ENCODE measurements at regions not wholly inside any gene's neighbourhood (a gene's known extent, or its start where the extent isn't known, plus 50 kb on each side); places are given as distances from the start of the nearest gene placed in this dataset.
"Not testable (repeated sequence)": the region's sequence is repeated elsewhere in the genome, so short reads cannot be mapped to it uniquely, and the experiment has no call there.

DNA sequence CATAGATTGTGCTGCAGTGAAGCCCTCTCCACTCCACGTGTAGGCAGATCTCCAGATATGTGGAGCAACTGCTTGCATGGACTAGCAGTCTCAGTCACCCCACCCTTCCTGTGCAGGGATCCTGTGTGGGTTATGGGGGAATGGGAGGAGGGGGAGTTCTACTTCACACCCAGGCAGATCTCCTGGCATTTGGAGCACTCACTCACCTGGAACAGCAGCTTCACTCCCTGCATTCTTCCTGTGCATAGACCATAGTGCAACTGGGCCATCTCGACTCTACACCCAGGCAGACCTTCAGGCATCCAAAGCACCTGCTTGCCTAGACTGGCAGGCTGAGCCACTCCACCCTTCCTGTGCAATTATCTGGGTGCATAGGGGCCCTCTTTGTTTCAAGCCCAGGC is 96.0 kb upstream of the PCED1B start:
- no peak for DNase-seq (ENCODE audit: low read depth, low spot score)

DNA sequence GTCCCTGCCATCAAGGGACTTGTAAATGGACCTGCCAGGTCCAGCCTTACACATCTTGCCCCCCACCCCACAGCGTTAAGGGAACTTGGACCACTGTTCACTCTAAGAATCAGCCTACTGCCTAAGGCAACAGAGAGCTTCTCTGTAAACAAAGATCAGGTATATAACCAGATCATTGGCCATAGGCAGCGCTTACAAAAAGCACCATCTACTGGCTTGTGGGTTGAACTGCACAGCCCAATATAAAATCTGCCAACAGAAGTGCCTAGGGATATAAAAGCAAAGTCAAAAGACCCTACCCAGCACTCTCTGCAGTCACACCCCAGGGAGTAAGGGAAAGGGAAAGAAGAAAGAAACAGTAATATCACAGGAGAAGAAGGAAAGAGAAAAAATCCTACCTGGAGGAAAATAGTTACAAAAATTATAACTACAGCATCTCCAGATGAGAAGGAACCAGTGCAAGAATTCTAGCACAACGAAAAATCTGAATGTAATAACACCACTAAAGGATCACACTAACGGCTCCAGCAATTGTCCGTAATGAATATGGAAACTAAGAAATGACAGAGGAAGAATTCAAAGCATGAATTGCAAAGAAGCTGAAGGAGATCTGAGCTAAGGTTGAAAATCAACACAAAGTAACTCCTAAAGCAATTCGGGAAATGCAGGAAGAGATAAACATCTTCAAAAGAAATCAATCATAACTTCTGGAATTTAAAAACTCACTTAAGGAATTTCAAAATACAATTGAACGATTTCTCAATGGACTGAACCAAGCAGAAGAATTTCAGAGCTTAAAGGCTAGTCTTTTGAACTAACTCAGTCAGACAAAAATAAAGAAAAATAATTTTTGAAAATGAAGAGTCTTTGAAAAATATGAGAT is 95.2 kb upstream of the PCED1B start:
- peak; percentile 56 for DNase-seq (ENCODE audit: low read depth, low spot score)

GRCh38 chr12:46985816-46986215 is 93.6 kb upstream of the PCED1B start:
- DNase-seq (ENCODE audit: low read depth, low spot score) = no peak

DNA sequence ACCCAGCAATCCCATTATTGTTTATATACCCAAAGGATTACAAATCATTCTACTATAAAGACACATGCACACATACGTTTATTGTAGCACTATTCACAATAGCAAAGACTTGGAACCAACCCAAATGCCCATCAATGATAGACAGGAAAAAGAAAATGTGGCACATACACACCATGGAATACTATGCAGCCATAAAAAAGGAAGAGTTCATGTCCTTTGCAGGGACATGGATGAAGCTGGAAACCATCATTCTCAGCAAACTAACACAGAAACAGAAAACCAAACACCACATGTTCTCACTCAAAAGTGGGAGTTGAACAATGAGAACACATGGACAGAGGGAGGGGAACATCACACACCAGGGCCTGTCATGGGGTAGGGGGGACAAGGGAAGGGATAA is 91.3 kb upstream of the PCED1B start:
- DNase-seq (ENCODE audit: low read depth, low spot score) = not testable (repeated sequence)

- no peak for DNase-seq (ENCODE audit: low read depth, low spot score)
Observed at GRCh38 chr12:46990211-46990610, 89.2 kb upstream of the PCED1B start.

DNA sequence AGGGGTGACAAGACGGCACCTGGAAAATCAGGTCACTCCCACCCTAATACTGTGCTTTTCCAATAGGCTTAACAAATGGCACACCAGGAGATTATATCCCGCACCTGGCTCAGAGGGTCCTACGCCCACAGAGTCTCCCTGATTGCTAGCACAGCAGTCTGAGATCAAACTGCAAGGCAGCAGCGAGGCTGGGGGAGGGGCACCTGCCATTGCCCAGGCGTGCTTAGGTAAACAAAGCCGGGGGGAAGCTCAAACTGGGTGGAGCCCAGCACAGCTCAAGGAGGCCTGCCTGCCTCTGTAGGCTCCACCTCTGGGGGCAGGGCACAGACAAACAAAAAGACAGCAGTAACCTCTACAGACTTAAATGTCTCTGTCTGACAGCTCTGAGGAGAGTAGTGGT is 87.4 kb upstream of the PCED1B start:
- DNase-seq (ENCODE audit: low read depth, low spot score) = not testable (repeated sequence)

GRCh38 chr12:46998811-46999368 is 80.5 kb upstream of the PCED1B start:
- no peak for DNase-seq (ENCODE audit: low read depth, low spot score)

- no peak for DNase-seq (ENCODE audit: low read depth, low spot score)
Observed at GRCh38 chr12:47004634-47005033, 74.8 kb upstream of the PCED1B start.

DNA sequence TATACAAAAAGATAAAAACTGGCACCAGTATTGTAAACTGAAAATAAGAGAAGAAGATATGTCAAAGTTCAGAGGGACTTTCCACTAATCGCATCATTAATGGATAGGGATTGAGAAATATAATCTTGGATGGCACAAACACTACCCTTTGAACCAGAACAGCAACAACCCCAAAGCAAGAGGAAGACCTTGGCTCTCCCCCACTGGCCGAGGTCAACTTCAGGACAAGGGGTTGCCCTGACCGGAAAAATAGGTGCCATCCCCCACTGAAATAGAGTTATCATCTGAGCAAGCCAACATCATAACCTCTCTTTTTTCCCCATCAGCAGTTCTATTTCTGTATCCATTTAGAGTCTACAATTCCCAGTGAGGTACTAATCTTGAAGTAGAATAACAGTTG is 72.4 kb upstream of the PCED1B start:
- no peak for DNase-seq (ENCODE audit: low read depth, low spot score)

DNA sequence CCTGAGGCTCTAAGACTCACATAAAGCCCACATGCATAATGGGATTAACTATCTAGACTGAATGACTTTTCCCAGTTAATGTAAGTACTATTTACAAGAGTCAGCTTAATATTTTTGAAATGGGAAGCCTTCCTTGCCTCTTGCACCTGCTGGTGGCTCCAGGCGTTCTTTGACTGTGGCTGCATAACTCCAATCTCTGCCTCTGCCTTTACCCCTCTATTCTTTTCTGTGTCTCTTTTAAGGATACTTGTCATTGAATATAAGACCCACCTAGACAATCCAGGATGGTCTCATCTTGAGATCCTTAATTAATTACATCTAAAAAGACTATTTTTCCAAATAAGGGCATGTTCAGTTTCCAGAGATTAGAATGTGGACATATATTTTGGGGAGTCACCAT is 66.9 kb upstream of the PCED1B start:
- no peak for DNase-seq (ENCODE audit: low read depth, low spot score)

DNA sequence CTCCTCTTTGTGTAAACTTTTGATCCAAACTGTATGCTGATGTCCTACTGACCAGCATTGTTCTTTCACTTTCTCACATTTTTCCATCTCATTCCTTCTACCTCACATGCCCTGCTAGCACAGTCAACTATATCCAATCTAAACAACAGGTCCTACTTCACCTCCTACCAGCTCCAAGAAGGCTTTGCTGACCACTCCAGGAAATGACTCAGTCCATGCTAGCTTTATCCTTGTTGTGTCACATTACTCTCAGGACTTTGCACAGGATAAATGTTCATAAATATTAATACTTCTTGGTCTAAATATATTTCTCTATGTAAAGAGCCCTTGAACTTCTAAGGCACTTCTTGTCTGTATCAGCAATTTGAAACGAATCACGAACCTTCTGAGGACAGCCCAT is 64.9 kb upstream of the PCED1B start:
- DNase-seq (ENCODE audit: low read depth, low spot score) = no peak

- DNase-seq (ENCODE audit: low read depth, low spot score) = no peak
Observed at GRCh38 chr12:47015381-47015780, 64.0 kb upstream of the PCED1B start.

DNA sequence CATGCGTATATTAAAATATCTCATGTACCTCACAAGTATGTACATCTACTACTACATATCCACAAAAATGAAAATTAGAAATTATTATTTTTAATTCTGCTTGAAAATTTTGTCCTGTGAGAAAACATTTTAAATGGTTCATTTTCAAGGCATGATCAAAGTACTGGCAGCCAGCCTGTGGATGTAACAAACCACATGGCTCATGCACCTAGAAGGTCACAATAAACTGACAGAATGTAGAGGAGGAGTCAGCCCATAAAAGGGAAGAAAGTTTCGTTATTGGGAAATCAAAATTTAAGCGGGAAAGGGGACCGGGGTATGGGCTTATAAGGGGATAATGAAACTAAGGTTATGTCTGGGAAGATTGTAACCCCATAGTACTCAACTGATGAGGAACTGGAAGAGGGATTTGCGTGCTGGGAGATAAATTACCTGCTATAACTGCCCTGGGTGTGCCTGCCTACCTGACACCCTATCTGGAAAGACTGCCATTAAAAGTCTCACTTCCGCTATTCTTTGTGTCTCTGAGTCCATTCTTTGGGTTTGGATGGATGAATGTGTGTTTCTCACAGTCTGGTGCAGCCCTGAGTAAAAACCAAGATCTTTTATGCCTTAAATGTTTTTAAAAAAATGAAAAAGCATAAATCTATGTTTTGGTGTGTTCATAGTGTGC is 62.2 kb upstream of the PCED1B start:
- DNase-seq (ENCODE audit: low read depth, low spot score) = no peak

GRCh38 chr12:47017901-47018475 is 61.4 kb upstream of the PCED1B start:
- no peak for DNase-seq (ENCODE audit: low read depth, low spot score)

DNA sequence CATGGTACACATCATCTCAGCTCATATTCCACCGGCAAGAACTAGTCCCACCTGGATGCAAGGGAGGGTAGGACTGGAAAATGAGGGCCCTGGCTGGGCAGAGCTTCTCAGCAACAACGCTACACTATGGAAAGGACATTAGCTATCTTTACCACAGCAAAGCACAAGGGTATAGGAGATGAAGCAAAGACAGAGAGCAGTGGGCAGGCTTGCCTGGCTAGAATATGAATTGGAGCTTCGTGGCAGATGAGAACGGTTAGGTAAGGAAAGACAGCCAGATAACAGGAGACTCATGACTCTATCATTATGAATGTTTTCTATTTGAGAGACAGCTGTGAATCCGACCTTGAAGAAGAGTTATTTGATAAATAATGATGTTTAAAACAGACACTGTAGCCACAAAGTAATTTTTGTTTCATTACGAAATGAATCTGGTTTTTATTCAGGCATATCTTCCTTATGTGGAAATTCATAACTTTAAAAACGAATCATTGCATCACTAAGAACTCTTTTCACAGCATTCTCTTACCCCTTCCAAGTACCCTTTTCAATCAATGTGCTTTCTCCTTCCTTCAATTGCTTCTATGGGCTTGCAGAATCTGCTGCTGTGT is 59.1 kb upstream of the PCED1B start:
- no peak for DNase-seq (ENCODE audit: low read depth, low spot score)

DNA sequence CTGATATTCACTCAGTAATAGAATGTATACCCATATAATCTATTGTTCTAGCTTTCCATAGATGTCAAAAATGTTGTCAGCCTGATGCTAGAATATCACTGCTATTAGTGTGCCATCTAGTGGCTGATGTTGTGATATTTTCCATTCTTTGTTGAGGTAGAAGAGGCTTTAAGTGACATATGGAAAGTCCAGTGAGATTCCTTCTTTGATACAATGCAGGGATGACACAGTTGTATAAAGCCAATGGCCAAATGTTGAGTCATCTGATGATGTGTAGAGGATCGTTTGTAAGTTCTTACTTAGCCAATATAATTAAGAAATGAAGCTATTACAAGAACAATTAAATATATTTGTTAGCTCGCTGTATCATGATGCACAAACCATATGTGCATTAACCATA is 58.1 kb upstream of the PCED1B start:
- DNase-seq (ENCODE audit: low read depth, low spot score) = peak; percentile 23

- DNase-seq (ENCODE audit: low read depth, low spot score) = no peak
Observed at GRCh38 chr12:47022296-47022695, 57.1 kb upstream of the PCED1B start.

DNA sequence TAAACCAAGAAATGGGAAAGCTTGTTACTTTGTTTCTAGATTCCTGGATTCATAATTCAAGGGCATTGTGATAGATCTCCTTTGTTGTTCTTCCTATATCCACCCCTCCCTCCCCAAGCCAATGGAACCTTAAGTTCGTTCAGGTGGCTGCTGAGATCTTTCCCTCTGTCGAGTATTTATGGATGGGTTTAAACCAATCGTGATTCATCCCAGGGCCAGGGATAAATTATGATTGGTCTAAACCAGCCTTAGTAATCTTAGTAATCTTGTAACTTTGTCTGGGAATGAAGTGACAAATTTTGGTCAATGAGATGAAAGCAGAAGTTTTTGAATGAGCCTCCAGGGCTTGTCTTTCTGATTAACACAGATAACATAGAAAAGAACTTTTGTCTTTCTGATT is 56.1 kb upstream of the PCED1B start:
- DNase-seq (ENCODE audit: low read depth, low spot score) = no peak

- no peak for DNase-seq (ENCODE audit: low read depth, low spot score)
Observed at GRCh38 chr12:47023953-47024352, 55.5 kb upstream of the PCED1B start.

DNA sequence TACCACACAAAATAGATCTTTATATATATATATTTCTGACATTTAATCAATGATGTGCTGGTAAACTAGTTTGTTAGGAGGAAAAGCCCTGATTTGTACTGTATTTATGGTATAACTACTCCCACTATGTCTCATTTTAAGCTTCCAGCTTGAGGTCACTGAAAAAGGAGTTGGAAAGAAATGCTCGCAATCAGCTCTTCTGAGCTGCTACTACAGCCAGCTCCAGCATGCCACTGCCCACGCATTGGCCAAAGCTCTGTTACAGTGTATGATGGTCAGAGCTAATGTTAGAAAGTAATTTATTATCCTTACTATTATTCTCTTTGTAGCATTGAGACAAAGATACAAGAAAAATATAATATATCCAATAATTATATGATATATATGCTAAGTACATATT is 55.0 kb upstream of the PCED1B start:
- no peak for DNase-seq (ENCODE audit: low read depth, low spot score)

DNA sequence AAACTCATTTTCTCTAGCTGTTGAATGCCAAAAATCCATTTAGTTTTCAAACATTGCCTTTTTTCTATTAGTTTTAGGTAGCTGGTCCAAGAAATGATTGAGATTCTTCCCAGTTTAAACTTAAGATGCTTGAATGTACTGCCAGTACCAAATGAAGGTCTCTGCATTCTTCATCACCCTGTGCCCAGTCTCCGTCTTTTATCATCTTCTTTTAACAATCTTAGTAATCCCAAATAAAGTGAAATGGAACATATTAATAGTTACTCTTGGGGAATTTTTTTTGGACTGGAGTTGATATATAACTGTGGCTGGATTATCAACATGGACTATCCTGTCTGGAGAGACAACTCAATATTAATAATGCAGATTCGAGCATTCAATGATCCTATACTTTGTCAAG is 54.1 kb upstream of the PCED1B start:
- no peak for DNase-seq (ENCODE audit: low read depth, low spot score)

DNA sequence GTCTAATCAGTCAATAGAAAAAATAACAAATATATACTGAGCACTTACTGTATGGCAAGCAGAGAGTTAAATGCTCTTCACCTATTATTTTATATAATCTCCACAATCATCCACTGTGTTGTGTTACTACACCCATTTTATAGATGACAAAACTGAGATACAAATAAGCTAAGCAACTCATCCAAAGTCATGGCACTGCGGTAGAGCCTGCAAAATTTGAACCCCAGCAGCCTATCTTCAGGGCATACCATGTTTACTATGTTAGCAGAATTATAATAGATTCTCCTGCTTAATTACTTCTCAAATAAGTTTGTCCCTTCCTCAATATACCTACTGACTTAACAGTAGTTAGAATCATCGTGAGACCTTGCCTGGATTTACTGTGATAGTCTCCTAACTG is 53.6 kb upstream of the PCED1B start:
- no peak for DNase-seq (ENCODE audit: low read depth, low spot score)

Measured in iPS DF 19.7 (cell line).